K562 (cell line): ENCODE measurements at regions not wholly inside any gene's neighbourhood (a gene's known extent, or its start where the extent isn't known, plus 50 kb on each side); places are given as distances from the start of the nearest gene placed in this dataset.
"Not testable (repeated sequence)": the region's sequence is repeated elsewhere in the genome, so short reads cannot be mapped to it uniquely, and the experiment has no call there.

Experiments used
- ATAC-seq: fragments of 200-7000 bp; cut with Tn5 transposase; 3 replicates; pipeline ENCODE4 v1.9.1; 2020; ENCODE audit warnings: moderate library complexity
- BruUV-seq: library from RNA; stranded (reverse); fragments of 400-500 nt; replicated peaks from 2 replicates; lab custom pipeline; 2021; lab: Mats Ljungman, UMichigan
- CTCF ChIA-PET: fragments of 300-600 bp; formaldehyde crosslinking; extraction: SDS; loops from one replicate; lab custom pipeline; 2021; ENCODE audit warnings: low intra/inter-chr PET ratio; lab: Yijun Ruan, JAX
- POLR2A ChIA-PET: fragments of 300-600, 350-650 bp; sonication (Branson Sonifier 250); formaldehyde crosslinking; extraction: SDS; loops from one replicate; lab custom pipeline; 2021; ENCODE audit warnings: antibody characterized with exemption, inconsistent platforms; lab: Yijun Ruan, JAX
- DNase-seq, 4 experiments: peaks; one replicate each; pipeline versions ENCODE4 v3.0.0 to v3.0.0-alpha.2; 2011 to 2018; ENCODE audit warnings: low spot score in 3 of 4, mixed read lengths in 3 of 4; ENCODE audit errors: extremely low read depth in 1 of 4
- FAIRE-seq: peaks from 2 replicates; lab custom pipeline; 2011; peaks lifted over from hg19 to GRCh38; lab: Jason Lieb, UNC
- H2AFZ ChIP-seq: 2 replicates; pipeline ENCODE4 v1.6.0; 2011; ENCODE audit warnings: low read depth, low read length, control low read depth, inconsistent platforms
- H3K27ac ChIP-seq: fragments of 200-600 bp; 3 replicates; pipeline ENCODE4 v1.8.0; 2011; ENCODE audit warnings: low read depth, mild to moderate bottlenecking, control low read depth, inconsistent platforms, low read length, moderate library complexity, mixed read lengths; ENCODE audit errors: extremely low read depth
- H3K27me3 ChIP-seq, 2 experiments: fragments of 300-600 bp in 1 of 2; 2 replicates in 1 of 2; 3 replicates in 1 of 2; pipeline versions ENCODE4 v1.6.0 to v1.8.0; 2011; ENCODE audit warnings: inconsistent platforms in 2 of 2, low read length in 2 of 2, mild to moderate bottlenecking in 1 of 2, mixed read lengths in 1 of 2, moderate library complexity in 1 of 2; ENCODE audit not compliant: control insufficient read depth in 2 of 2, insufficient read depth in 2 of 2
- H3K36me3 ChIP-seq: fragments of 300-600 bp; 3 replicates; pipeline ENCODE4 v1.8.0; 2011; ENCODE audit warnings: mild to moderate bottlenecking, low read length, inconsistent platforms; ENCODE audit not compliant: control insufficient read depth, insufficient read depth
- H3K4me1 ChIP-seq, 2 experiments: fragments of 200-600 bp in 1 of 2; replicated peaks in 1 of 2; 2 replicates in 1 of 2; 3 replicates in 1 of 2; pipeline versions ENCODE4 v1.5.1 to v1.8.0; 2011; ENCODE audit warnings: inconsistent platforms in 2 of 2, low read length in 2 of 2, mild to moderate bottlenecking in 1 of 2, mixed read lengths in 1 of 2, moderate library complexity in 1 of 2; ENCODE audit not compliant: control insufficient read depth in 2 of 2, insufficient read depth in 2 of 2
- H3K4me2 ChIP-seq: 2 replicates; pipeline ENCODE4 v1.6.1; 2011; ENCODE audit warnings: low read length, control low read depth, inconsistent platforms, mixed read lengths; ENCODE audit not compliant: insufficient read depth
- H3K4me3 ChIP-seq: fragments of 200-600 bp; sonication (generic), shearing (Covaris generic); 2 replicates; pipeline ENCODE4 v1.5.1; 2016; ENCODE audit warnings: control low read depth, inconsistent platforms
- H3K79me2 ChIP-seq: fragments of 200-600 bp; 3 replicates; pipeline ENCODE4 v1.8.0; 2011; ENCODE audit warnings: low read length, inconsistent platforms; ENCODE audit not compliant: control insufficient read depth, insufficient read depth
- H3K9ac ChIP-seq, 2 experiments: 2 replicates each; pipeline versions ENCODE4 v1.6.0 to v1.6.1; 2011; ENCODE audit warnings: low read depth in 2 of 2, low read length in 2 of 2, control low read depth in 1 of 2, inconsistent platforms in 1 of 2, mild to moderate bottlenecking in 1 of 2, mixed read lengths in 1 of 2; ENCODE audit not compliant: insufficient read depth in 1 of 2
- H3K9me1 ChIP-seq: one replicate; pipeline ENCODE4 v1.6.0; 2011; ENCODE audit warnings: inconsistent platforms, mild to moderate bottlenecking, low read length, moderate library complexity; ENCODE audit not compliant: control insufficient read depth, insufficient read depth
- H3K9me3 ChIP-seq: replicated peaks from 2 replicates; pipeline ENCODE4 v1.5.1; 2011; ENCODE audit warnings: low read depth, low read length, inconsistent platforms; ENCODE audit not compliant: control insufficient read depth, insufficient read depth
- H4K20me1 ChIP-seq: replicated peaks from 2 replicates; pipeline ENCODE4 v1.6.1; 2011; ENCODE audit warnings: low read length, inconsistent platforms, mixed read lengths; ENCODE audit not compliant: control insufficient read depth, insufficient read depth
- WGBS: fragments of 100-300 bp; shearing (Covaris generic); methylation state at CpG from one replicate; pipeline ENCODE4 v1.1.6; 2016; ENCODE audit warnings: low coverage, mixed read lengths; ENCODE audit not compliant: insufficient coverage; ENCODE audit errors: missing lambda C conversion rate; 5-methylcytosine and 5-hydroxymethylcytosine counted together
- in situ Hi-C: fragments of 300-500 bp; cut with MboI; formaldehyde crosslinking; loops from 4 replicates; pipeline ENCODE4 v1.15.0; 2018; ENCODE audit warnings: inconsistent platforms, mixed read lengths
- intact Hi-C: fragments of 100-400 bp; cut with micrococcal nuclease; formaldehyde crosslinking; loops from 2 replicates; pipeline ENCODE4 v1.14.2; 2022
- TF ChIP-seq, protein P1 (sequence below): fragments of 250-450 bp; sonication (Bioruptor Pico); IDR thresholded peaks from 2 replicates; pipeline ENCODE4 v1.4.0; 2020

DNA sequence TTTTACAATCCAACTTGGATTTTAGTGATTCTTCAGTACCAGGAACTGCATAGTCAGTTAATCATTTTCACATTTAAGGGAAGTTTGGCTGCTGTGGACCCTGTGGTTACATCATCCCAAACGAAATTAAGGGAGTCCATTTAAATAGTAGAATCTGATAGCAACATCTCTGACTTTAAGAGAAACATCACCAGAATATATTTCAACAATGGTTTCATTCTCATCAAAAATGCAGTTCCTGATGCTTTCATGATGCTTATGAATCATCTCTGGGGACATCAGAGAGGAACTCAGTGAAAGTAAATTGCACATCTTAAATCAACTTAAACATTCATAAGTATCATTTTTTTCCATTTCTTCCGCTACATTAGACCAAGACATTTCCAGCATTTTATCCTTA is 1170.7 kb downstream of the FSCB start (continued):
- TF ChIP-seq, protein P1, sequence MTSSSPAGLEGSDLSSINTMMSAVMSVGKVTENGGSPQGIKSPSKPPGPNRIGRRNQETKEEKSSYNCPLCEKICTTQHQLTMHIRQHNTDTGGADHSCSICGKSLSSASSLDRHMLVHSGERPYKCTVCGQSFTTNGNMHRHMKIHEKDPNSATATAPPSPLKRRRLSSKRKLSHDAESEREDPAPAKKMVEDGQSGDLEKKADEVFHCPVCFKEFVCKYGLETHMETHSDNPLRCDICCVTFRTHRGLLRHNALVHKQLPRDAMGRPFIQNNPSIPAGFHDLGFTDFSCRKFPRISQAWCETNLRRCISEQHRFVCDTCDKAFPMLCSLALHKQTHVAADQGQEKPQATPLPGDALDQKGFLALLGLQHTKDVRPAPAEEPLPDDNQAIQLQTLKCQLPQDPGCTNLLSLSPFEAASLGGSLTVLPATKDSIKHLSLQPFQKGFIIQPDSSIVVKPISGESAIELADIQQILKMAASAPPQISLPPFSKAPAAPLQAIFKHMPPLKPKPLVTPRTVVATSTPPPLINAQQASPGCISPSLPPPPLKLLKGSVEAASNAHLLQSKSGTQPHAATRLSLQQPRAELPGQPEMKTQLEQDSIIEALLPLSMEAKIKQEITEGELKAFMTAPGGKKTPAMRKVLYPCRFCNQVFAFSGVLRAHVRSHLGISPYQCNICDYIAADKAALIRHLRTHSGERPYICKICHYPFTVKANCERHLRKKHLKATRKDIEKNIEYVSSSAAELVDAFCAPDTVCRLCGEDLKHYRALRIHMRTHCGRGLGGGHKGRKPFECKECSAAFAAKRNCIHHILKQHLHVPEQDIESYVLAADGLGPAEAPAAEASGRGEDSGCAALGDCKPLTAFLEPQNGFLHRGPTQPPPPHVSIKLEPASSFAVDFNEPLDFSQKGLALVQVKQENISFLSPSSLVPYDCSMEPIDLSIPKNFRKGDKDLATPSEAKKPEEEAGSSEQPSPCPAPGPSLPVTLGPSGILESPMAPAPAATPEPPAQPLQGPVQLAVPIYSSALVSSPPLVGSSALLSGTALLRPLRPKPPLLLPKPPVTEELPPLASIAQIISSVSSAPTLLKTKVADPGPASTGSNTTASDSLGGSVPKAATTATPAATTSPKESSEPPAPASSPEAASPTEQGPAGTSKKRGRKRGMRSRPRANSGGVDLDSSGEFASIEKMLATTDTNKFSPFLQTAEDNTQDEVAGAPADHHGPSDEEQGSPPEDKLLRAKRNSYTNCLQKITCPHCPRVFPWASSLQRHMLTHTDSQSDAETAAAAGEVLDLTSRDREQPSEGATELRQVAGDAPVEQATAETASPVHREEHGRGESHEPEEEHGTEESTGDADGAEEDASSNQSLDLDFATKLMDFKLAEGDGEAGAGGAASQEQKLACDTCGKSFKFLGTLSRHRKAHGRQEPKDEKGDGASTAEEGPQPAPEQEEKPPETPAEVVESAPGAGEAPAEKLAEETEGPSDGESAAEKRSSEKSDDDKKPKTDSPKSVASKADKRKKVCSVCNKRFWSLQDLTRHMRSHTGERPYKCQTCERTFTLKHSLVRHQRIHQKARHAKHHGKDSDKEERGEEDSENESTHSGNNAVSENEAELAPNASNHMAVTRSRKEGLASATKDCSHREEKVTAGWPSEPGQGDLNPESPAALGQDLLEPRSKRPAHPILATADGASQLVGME (CRISPR knock-in tag): no peak

GRCh38 chr14:43326501-43327407 is 1180.3 kb downstream of the FSCB start:
- H3K27ac ChIP-seq, FAIRE-seq, H4K20me1 ChIP-seq, H3K9me3 ChIP-seq, H3K4me2 ChIP-seq, H3K79me2 ChIP-seq, H3K27me3 ChIP-seq, CTCF ChIA-PET, in situ Hi-C loops, intact Hi-C loops, DNase-seq, H3K4me1 ChIP-seq, H2AFZ ChIP-seq, BruUV-seq, H3K4me3 ChIP-seq, ATAC-seq, H3K36me3 ChIP-seq, POLR2A ChIA-PET, H3K9me1 ChIP-seq, H3K9ac ChIP-seq: not testable (repeated sequence)
- WGBS: 1% methylated on average over 12 of the region's 24 CpGs
